ENCODE measurements at regions not wholly inside any gene's neighbourhood (a gene's known extent, or its start where the extent isn't known, plus 50 kb on each side); places are given as distances from the start of the nearest gene placed in this dataset.
"Not testable (repeated sequence)": the region's sequence is repeated elsewhere in the genome, so short reads cannot be mapped to it uniquely, and the experiment has no call there.

DNA sequence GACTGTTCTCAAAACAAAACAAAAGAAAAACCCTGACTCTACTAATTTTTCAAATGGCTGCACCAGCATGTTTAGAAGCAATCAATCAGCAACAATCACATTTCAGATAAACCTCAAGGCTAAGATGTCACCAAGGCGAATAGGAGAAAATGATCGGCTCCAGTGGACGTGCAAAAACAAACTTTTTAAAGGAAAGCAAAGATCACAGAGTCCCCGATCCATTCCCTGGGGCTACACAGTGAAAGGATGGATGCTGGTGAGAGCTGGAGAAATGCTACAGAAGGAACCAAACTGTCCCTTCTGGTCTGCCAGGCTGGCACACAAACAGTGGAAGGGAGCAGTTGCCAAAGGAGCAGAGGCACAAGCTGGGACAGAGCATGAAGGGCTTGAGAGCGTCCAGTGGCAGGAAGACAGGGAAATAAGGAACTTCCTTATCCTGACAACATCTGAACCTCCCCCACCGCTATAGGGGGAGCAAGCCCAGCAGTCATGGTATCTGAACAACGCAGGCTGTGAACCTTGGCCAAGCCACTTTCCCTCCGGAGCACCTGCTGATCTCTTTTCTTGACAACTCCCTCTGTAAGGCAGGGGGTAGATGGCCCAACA, 73.7 kb upstream of the HIVEP1 start:
- H3K4me3 ChIP-seq (replicated peaks in 1 of 2; ENCODE audit: low read depth in 2 of 2, low read length in 2 of 2), result no peak overlapping the region
- TF ChIP-seq, protein P1, sequence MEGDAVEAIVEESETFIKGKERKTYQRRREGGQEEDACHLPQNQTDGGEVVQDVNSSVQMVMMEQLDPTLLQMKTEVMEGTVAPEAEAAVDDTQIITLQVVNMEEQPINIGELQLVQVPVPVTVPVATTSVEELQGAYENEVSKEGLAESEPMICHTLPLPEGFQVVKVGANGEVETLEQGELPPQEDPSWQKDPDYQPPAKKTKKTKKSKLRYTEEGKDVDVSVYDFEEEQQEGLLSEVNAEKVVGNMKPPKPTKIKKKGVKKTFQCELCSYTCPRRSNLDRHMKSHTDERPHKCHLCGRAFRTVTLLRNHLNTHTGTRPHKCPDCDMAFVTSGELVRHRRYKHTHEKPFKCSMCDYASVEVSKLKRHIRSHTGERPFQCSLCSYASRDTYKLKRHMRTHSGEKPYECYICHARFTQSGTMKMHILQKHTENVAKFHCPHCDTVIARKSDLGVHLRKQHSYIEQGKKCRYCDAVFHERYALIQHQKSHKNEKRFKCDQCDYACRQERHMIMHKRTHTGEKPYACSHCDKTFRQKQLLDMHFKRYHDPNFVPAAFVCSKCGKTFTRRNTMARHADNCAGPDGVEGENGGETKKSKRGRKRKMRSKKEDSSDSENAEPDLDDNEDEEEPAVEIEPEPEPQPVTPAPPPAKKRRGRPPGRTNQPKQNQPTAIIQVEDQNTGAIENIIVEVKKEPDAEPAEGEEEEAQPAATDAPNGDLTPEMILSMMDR (IDR thresholded peaks at IDR 0.05; ENCODE audit: low read depth, low read length), result no peak
- no peak for DNase-seq (ENCODE audit: low read depth in 2 of 2)

DNA sequence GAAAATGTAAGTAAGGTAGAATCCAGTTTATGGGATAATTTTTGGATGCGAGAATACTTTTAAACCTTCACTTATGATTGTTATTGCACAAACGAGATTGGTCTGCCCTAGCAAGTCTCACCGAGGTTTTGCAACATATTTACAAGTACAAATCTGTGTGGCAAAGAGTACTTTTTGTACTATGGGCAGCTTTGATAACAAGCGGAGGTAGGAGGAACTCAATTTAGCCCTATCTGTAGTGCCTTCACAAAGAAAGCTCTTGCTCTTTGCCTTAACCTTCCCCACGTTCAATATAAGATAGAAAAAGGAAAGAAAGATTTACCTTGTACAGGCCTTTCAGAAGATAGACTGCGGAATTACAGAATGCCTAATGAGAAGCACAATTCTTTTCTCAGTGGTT, 77.5 kb upstream of the HIVEP1 start:
- H3K4me3 ChIP-seq (replicated peaks in 1 of 2; ENCODE audit: low read depth in 2 of 2, low read length in 2 of 2), result no peak overlapping the region
- TF ChIP-seq, protein P1 (IDR thresholded peaks at IDR 0.05; ENCODE audit: low read depth, low read length), result no peak
- DNase-seq (ENCODE audit: low read depth in 2 of 2), result no peak

DNA sequence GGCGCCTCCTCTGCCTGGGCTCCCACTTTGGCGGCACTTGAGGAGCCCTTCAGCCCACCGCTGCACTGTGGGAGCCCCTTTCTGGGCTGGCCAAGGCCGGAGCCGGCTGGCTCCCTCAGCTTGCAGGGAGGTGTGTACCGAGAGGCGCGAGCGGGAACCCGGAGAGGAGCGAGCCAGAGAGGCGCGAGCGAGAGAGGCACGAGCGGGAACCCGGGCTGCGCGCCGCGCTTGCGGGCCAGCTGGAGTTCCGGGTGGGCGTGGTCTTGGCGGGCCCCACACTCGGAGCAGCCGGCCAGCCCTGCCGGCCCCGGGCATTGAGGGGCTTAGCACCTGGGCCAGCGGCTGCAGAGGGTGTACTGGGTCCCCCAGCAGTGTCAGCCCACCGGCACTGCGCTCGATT, 79.2 kb upstream of the HIVEP1 start:
- DNase-seq (ENCODE audit: low read depth in 2 of 2); H3K4me3 ChIP-seq (replicated peaks in 1 of 2; ENCODE audit: low read depth in 2 of 2, low read length in 2 of 2): not testable (repeated sequence)

- DNase-seq (ENCODE audit: low read depth in 2 of 2), result no peak
- no peak overlapping the region for H3K4me3 ChIP-seq (replicated peaks in 1 of 2; ENCODE audit: low read depth in 2 of 2, low read length in 2 of 2)
- TF ChIP-seq, protein P1 (IDR thresholded peaks at IDR 0.05; ENCODE audit: low read depth, low read length), result no peak
Observed at GRCh38 chr6:11931296-11932035, 80.6 kb upstream of the HIVEP1 start.

DNA sequence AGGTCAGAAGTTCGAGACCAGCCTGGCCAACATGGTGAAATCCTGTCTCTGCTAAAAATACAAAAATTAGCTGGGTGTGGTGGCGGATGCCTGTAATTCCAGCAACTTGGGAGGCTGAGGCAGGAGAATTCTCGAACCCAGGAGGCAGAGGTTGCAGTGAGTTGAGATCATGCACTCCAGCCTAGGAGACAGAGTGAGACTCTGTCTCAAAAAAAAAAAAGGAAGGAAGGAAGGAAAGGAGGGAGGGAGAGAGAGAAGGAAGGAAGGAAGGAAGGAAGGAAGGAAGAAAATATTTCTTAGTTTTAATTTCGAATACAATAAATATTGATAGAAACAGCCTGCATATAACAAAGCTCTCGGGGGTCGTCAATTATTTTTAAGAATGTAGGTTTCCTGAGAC, 81.3 kb upstream of the HIVEP1 start:
- DNase-seq (ENCODE audit: low read depth in 2 of 2); H3K4me3 ChIP-seq (replicated peaks in 1 of 2; ENCODE audit: low read depth in 2 of 2, low read length in 2 of 2): not testable (repeated sequence)

GRCh38 chr6:11930240-11930639, 81.9 kb upstream of the HIVEP1 start:
- TF ChIP-seq, protein P1 (IDR thresholded peaks at IDR 0.05; ENCODE audit: low read depth, low read length), result no peak

DNA sequence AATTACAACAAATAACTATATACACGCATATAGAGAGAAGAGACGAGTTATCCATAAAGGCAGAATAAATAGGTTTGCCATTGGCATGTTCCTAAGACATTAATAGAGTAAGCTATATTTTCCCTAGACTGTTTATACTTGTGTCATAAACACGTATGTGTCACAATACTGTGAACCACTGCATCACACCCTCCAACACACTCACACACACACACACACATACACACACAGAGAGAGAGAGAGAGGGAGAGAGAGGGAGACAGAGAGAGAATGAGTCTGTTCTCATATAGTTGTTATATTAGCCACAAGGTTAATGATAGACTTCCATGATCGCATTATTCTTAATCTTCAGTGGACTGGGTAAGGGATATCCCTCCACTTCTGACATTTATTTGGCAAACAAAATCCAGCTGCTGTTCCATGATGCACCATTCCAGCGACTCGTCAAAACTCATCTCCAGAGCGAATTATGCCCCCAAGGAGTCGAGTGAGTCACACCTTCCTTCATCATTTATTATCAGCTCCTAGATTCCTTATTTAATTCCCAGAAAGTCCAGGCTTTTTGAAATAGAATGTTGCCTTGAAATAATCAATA, 82.8 kb upstream of the HIVEP1 start:
- H3K4me3 ChIP-seq (replicated peaks in 1 of 2; ENCODE audit: low read depth in 2 of 2, low read length in 2 of 2), result no peak overlapping the region
- TF ChIP-seq, protein P1 (IDR thresholded peaks at IDR 0.05; ENCODE audit: low read depth, low read length), result no peak
- DNase-seq (ENCODE audit: low read depth in 2 of 2), result no peak

More at GRCh38 chr6:11930240-11930639, 81.9 kb upstream of the HIVEP1 start:
- H3K4me3 ChIP-seq (replicated peaks in 1 of 2; ENCODE audit: low read depth in 2 of 2, low read length in 2 of 2), result no peak overlapping the region
- DNase-seq (ENCODE audit: low read depth in 2 of 2), result no peak
